Left cardiac atrium (tissue), 4 donors: ENCODE measurements at regions not wholly inside any gene's neighbourhood (a gene's known extent, or its start where the extent isn't known, plus 50 kb on each side); places are given as distances from the start of the nearest gene placed in this dataset.

Experiments
- ATAC-seq, 2 donors: fragments of 200-7000 bp; cut with Tn5 transposase; one replicate each; pipeline ENCODE4 v1.9.1; 2020; ENCODE audit warnings: mild to moderate bottlenecking in 2 of 2, moderate library complexity in 2 of 2
- DNase-seq: peaks from one replicate; pipeline ENCODE4 v3.0.0-alpha.2; 2020
- intact Hi-C, 2 donors: fragments of 100-400 bp; cut with DNase I; formaldehyde crosslinking; loops; one replicate each; pipeline versions ENCODE4 v1.14.1 to v1.15.1; 2022 to 2023
- donor health status: DM: no; HTN: yes; CAD: no.
- donor health status: DM: no; HTN: yes; CAD: no; lungs with severe emphysema.
- donor health status: DM: yes; HTN: yes; CAD: no.
- donor health status: Dilated cardiomyopathy.

- DNase-seq (no peak), ATAC-seq (no peak)
- intact Hi-C loops = no loop called here
Measured at GRCh38 chr10:129396021-129396722, 70.9 kb upstream of the MGMT start.

- no peak for ATAC-seq
- no peak for DNase-seq
- intact Hi-C loops = no loop called here
Measured at GRCh38 chr10:129397198-129397974, 69.7 kb upstream of the MGMT start.

- intact Hi-C loops = no loop called here
- no peak for DNase-seq
Measured at GRCh38 chr10:129398711-129399141, 68.3 kb upstream of the MGMT start.

GRCh38 chr10:129400426-129400825 is 66.6 kb upstream of the MGMT start:
- intact Hi-C loops = no loop called here
- no peak for DNase-seq
- ATAC-seq = no peak

More at GRCh38 chr10:129398711-129399141, 68.3 kb upstream of the MGMT start:
- ATAC-seq = no peak

GRCh38 chr10:129402459-129402858 is 64.6 kb upstream of the MGMT start:
- DNase-seq (no peak), ATAC-seq (no peak)
- intact Hi-C loops = no loop called here

GRCh38 chr10:129404091-129404490 is 63.0 kb upstream of the MGMT start:
- ATAC-seq (no peak), DNase-seq (no peak)
- intact Hi-C loops = no loop called here

GRCh38 chr10:129405389-129405788 is 61.7 kb upstream of the MGMT start:
- DNase-seq = no peak
- ATAC-seq = no peak
- intact Hi-C loops = no loop called here

- DNase-seq (no peak), ATAC-seq (no peak)
- intact Hi-C loops = no loop called here
Measured at GRCh38 chr10:129410688-129411392, 56.2 kb upstream of the MGMT start.

- ATAC-seq (no peak), DNase-seq (no peak)
- intact Hi-C loops = no loop called here
Measured at GRCh38 chr10:129411393-129411705, 55.7 kb upstream of the MGMT start.

- DNase-seq (no peak), ATAC-seq (no peak)
- intact Hi-C loops = no loop called here
Measured at GRCh38 chr10:129411772-129412171, 55.3 kb upstream of the MGMT start.

- no peak for ATAC-seq
- intact Hi-C loops = no loop called here
Measured at GRCh38 chr10:129413024-129413423, 54.0 kb upstream of the MGMT start.

GRCh38 chr10:129415215-129416140 is 51.6 kb upstream of the MGMT start:
- DNase-seq = no peak
- intact Hi-C loops = no loop called here
- ATAC-seq = no peak

More at GRCh38 chr10:129413024-129413423, 54.0 kb upstream of the MGMT start:
- no peak for DNase-seq

GRCh38 chr10:129416155-129416554 is 50.9 kb upstream of the MGMT start:
- DNase-seq (no peak), ATAC-seq (no peak)
- intact Hi-C loops = no loop called here

GRCh38 chr10:129416956-129417765 is 49.9 kb upstream of the MGMT start:
- intact Hi-C loops = no loop called here
- no peak for ATAC-seq
- DNase-seq = no peak
